AG08395 (cell line): ENCODE measurements at regions not wholly inside any gene's neighbourhood (a gene's known extent, or its start where the extent isn't known, plus 50 kb on each side); places are given as distances from the start of the nearest gene placed in this dataset.

ENCODE experiments used
- DNase-seq: peaks from one replicate; pipeline ENCODE4 v3.0.0; 2012; ENCODE audit warnings: mixed read lengths, low spot score

DNA sequence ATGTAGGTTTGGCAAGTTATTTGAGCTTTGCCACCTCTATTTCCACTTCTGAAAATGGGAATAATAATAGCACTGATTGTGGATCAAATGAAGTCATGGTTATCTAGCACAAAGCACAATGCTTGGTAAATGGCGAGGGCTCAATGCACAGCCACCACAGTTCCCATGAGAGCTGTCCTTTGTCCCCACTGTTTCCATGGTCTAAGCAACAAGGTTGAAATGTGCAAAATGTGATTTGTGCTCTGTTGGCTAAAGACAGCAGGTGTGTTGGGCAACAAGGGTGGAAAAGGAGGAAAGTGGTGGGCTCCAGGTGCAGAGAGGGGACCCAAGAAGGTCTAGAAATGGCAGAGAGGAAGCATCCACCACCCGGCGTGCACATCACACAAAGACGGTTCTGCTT is 200.5 kb downstream of the TRIM29 start:
- no peak for DNase-seq

DNA sequence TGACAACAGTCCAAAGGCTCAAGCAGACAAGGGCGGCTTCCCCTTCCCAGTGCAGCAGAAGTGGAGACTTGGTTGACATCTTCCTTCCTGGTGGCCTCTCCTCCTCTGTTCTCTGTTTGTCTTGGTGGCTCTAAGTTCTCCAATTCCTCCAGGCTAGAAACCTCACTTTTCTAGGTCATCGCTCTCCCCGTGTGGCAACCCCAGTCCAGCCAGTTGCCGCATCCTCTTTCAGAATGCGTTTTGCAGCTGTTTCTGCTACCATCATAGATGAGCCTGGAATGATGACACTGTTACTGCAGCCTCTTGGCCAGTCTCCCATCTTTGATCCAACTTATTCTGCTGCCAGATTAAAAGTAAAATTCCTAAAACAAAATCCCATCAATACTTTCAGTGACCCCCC is 201.5 kb downstream of the TRIM29 start:
- no peak for DNase-seq

DNA sequence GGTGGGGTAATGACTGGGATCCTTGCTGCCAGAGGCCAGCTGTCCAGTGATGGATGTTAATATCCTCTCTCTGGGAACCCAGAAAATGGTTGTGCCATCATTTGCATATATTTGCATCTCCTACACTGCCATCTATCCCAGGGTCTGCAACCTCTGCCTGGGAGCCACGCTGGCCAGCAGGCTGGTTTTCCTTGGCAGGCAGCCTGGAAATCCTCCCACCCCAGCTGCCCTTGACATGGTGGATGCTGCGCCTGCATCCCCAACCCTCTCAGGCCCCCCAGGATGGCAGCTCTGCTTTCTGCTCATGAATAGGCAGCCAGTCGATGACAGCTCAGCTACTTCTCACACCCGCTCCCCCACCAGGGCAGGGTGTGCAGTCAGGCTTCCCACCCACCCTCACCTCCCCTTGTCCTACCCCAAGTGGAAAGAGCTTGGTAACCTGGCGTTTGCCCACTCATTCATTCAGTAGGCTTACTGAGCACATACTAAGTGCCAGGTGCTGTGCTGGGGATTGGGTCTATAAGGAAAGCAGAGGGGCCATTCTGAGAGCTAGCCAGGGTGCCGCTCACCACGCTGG is 202.5 kb downstream of the TRIM29 start:
- DNase-seq, result no peak

DNA sequence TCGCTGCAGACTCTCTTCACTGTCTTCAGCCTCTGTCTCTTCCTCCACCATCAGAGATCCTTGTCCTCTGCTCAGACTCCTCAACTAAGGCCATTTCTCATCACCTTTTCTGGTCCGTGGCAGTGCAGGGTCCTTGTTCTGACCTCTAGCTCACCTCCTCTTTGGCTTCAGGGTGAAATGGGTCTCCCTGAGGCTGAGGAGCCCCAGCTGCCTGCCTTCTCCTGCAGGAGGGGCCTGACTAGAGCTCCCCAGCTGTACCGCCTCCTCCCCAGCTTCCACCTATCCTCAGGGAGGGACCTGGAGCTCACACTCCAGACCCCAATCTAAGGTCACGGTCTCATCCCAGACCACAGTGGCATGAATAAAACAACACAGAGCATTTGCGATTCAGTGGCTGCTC is 203.0 kb downstream of the TRIM29 start:
- no peak for DNase-seq

DNA sequence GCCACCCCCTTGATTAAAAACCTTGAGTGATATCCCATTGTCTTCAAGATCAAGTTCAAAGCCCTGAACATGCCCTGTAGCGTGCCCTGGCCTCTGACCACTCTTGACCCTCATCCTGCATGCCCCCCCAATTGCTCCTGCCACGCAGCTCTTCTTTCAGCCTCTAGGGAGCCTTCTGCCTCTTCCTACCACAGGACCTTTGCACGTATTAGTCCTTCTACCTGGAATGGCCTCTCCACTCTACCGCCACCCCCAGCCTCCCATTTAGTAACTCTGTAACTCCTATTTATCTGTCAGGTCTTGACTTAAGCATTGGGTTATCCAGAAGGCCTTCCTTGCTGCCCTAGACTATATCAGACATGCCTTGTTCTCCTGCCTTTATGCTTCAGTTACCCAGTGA is 203.6 kb downstream of the TRIM29 start:
- DNase-seq, result no peak

DNA sequence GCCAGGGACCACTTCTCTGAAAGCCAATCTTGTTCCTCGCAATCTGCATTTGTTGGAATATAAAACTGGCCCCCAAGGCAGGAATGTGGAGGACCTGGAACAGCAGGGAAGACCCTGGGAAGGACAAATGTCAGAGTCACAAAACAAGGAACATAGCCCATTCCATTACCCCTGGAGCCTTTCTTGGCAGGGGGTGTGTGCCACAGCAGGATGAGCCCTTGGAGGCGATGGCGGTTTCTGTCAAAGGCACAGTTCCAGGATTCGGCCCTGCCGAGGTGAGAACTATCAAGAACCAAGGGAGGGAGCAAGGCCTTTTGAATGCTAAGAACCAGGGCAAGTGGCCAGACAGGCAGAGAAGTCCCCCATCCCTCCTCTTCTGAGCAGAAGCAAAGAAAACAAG is 204.3 kb downstream of the TRIM29 start:
- no peak for DNase-seq

DNA sequence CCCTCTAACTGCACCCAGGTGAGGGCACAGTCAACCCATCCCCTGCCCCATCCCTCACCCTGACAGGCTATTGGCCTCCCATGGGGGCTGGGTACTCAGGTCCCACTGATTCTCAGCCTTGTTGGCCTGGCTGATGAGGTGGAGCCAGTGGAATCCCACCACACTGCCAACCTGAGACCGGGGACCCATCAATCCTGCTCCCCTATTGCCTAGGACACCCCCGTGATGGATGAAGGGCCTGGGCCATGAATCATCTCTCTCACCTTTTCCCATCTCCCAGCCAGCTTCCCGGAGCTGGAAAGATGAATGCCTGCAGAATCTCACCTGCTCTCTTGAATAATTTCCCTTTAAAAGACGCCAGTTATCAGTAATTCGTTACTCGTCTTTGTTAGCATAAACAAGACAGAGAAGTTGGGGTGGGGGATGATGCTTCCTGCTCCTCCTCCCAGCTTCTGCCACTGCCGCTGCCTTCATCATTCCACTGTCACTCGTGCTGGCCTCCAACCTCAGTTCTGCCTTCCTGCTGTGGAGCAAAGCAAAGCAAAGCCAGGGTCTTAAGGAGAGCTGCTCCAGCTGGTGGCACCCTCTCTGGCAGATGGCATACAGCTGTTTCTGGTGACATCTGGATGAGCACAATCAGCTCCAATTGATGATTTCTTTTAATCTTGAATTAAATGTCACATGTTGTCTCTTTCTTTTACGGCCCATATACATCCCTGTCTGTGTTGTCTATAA is 204.0 kb upstream of the NECTIN1 start:
- DNase-seq, result no peak

DNA sequence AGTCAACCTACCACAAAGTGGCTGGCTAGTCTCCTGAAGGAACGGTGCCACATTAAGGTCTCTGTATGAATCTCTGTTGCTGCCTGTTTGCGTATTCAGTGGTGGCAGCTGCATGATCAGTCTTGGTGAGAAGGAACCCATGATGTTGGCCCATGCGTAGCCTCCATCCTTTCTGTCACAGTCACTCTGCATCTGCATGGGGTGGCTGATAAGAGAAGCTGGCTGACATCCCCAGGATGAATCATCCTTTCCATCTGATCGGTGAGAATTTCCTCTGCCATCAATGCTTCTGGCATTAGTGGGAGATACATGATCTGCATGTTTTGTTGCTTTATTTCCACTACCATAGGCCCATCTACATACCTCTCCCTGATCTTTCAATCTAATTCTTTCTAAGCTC is 199.0 kb upstream of the NECTIN1 start:
- no peak for DNase-seq

DNA sequence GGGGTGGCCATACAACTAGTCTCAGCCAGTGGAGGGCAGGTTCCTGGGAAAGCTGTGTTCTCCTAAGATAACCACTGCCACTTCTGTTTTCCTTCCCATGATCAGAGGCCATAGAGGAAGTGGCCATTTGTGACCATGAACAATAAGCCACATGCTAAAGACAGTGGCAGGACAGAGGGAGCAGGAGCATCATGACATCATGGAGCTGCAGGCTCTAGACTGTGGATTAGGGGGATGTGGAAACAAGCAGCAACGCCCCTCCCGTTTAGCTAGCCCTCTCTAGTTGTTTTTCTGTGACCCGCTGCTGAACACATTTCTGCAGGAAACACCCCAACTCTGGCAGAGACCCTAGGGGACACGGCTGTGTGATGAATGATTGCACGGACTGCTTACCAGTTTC is 195.0 kb upstream of the NECTIN1 start:
- no peak for DNase-seq

DNA sequence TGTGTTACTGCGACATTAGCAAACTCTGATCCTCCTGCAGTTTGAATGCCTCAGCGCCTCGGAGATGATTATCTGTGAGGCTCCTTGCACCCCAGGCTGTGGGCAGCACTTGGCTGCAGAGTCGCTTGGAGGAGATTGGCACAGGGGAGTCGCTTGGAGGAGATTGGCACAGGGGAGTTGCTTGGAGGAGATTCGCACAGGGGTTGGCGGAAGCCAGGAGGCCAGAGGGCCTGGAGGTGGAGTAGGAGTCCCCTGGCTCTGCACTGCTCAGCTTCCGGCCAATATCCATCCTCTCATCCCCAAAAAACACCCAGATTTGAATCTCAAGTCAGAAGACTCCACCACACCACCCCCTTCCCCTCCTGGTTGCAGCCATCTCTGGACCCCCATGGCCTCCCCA is 192.6 kb upstream of the NECTIN1 start:
- no peak for DNase-seq

DNA sequence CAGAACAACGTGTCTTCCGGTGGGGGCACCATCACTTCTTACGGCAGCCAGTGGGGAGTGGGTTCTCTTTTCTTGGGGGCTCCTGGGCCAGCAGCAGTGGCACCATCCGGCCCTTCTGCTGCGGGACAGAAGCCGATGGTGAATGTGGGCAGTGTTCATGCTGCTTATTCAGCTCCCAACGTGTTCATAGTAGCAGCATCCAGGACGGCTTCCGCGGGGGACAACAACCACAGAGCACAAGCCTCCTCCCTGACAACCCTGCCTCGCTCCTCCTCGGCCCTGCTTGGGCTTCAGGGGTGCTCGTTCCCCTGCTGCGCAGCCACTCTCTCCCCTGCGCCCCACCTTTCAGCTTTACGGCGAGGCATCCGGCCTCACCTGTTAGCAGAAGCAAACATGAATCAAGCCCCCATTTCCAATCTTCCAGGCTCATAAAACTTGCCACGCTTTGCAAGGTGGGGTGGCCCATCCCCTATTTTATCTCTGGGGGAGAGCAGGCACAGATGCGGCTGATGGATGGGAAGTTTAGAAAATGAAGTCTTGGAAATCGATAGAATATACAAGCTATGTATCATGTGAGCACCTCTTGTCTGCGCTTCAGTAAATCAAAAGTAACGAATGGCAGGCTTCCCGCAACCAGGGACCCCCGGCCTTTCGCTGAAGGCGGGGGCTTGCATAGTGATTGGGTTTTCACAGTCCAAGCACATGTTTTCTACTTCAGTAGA is 191.8 kb upstream of the NECTIN1 start:
- DNase-seq, result no peak

DNA sequence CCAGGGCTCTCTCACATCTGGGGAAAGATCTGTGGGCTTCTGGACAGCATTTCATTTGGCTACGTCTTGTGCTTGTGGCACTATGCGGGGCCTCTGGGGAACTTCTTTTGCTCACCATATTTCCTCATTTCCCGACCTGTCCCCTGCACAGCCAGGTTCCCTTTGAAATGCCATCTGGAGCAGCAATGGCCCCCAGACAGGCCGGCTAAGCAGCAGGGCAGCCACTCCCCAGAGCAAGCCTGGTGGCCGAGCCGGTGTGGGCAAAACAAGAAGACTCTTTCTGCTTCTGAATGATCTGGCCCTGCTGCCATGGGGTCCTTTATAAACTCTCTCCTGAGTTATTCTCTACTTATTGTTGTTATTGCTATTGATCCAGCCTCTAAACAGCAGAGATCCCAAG is 190.7 kb upstream of the NECTIN1 start:
- no peak for DNase-seq

DNA sequence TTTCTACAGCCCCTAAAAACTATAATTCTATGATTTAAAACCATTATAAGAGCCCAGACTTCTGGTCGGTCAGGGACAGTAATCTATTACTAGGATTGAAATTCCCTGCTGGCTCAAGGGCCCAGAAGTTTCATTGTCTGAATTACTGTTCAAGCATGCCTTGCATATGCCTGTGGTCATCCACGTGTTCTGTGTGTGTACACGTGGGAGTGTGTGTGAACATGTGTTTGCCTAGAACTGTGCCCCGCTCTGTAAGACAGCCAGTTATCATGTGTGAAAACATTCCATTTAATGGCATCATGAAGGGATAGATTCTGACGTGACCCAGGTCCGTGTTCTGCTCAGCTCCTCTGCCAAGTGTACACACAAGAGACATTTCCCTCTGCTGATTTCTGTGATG is 189.3 kb upstream of the NECTIN1 start:
- DNase-seq, result no peak

DNA sequence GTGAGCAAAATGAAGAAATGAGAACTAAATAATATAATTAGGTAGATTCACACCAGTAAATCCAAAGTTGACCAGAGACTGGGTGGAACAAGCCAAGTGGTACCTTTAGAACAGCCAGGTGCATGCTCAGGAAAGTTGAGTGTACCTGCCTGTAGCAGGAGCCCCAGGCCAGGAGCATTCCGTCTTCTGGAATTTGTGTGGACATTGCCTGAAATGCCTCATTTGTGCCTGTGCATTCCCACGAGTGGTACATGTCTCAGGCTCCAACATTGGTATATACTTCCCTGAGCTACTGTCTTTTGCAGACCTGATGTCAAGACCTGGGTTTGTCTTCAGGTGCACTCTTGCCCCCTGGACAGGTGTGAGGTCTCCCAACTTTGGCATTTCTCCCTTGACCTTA is 187.6 kb upstream of the NECTIN1 start:
- DNase-seq, result no peak

DNA sequence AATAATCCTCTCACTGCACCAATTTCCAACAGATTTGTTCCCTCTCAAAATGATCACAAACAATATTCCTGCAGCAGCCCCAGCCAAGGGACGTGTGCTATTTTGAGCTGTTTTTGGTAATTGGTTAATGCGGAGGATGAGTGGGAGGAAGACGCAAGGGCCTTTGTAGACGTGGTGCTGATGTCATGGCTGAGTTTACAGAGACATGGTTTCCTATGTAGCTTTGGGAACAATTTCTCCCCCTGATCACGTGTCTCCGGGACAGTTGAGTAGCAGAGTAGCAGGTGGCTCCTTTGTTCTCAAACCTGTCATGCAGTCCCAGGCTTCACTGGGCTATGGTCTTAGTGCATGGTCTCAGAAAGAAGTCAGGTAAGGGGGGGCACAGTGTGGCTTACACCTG is 183.2 kb upstream of the NECTIN1 start:
- no peak for DNase-seq

DNA sequence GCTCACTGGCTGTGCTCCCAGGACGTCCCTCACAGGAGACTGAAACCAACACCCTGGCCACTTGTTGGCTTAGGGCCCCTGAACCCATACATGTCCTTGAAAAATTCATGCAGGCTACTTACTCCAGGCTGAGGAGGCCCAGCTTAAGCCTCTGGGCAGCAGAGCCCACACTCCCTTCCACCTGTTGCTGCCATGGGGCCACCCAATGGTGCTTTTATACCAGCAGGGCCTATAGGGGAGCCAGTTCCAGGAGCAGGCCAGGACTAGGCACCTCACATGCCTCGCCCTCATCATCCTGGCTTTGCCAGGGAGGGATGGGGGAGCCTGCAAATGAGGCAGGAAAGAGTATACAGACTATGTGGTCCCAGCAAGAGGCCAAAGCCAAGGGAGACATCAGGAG is 181.7 kb upstream of the NECTIN1 start:
- DNase-seq, result no peak

DNA sequence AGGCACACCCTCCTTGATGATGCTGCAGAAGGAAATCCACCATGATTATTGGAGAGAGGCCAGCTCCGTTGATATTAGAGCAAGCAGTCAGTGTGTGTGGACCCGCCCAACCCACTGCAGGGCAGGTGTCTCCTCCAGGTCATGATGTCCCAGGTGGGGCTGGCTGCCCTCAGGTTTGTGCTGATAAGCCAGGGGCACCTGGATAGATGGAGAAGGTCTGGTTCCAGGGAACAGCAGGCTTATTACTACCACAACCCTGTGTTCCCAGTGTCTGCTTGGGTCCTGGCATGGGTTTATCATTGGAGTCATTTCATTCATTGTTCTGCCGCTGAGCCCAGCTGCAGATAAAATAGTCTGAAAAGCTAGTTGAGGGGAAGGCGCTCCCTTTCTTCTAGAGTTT is 181.1 kb upstream of the NECTIN1 start:
- no peak for DNase-seq

DNA sequence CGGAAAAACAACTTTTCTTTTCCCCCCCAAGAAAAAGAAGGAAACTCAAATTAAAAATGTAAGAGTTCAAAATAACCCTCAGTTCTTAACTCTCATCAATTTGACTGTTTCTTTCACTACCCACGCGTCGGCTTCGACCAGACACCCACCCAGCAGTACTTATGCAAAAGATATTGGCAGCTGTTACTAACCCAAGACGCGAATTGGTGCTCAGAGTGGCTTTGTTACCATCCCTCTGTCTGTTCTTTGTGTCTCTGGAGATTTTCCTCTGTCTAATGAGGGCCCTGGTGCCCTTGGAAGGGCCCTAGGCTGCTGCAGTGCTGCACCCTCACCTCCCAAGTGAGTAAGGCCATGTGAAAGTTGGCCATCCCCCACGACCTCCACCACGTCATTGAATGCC is 180.5 kb upstream of the NECTIN1 start:
- DNase-seq, result no peak

DNA sequence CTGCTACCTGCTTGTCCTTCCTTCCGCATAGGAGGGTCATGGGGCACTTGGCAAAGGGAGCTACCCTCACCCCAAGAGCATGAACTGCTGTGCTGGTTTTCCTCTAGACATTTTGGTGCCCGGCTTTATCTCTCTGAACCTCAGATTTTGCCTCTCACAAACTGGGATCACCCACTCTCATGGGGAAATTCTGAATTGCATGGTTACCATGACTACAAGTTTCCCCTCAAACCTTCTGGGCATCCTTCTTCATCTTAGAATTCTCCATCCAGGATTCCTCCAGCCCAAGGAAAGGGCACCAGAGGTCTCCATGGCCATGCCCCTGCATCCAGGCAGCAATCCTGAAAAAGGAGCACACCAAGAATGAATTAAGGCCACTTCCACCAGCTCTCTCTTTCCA is 180.1 kb upstream of the NECTIN1 start:
- no peak for DNase-seq

DNA sequence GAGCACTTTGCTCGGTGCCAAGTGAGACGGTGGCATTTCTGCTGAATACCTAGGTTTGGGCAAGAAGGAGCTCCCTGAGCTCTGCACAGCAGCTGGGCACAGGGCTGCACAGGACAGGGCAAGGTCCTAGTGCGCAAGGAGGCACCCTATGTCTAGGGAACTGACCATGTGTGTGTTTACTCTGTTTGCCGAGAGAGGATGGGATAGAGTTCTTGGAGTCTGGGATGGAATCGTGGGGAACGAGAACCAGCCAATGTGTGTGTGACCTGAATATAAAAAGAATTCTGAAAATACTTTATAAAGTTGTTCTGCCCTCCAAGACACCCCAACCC is 179.5 kb upstream of the NECTIN1 start:
- DNase-seq, result no peak

DNA sequence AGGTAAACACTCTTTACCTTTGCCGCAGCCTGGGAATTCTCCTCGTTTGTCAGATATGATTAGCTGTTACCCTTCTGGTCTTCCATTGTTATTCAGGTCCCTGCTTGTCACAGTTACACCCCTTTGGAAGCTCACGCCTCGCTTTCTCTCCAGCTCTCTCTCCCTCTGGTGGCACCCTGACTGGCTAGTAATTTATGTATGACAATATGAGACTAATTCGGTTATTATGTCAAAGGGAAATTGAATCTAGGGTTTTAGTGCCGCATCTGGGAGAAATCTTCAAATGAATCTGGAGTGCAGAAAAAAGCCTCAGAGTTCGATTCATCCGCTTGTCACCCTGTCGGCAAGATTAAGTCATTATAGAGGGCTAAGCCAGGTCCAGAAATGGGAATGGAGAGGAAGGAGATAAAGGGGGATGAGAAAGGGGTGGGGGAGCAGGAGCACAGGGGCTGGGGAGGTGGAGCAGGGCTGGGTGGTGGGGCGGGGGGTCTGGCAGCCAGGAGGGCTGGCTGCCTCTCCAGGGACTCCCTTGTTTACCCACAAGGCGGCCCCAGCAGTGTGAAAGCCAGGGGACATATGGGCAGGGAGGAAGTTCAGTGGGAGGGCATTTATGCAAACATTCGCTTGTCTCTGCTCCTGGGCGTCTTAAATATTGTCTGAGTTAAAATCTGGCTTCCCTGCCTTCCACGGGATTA is 179.0 kb upstream of the NECTIN1 start:
- no peak for DNase-seq

DNA sequence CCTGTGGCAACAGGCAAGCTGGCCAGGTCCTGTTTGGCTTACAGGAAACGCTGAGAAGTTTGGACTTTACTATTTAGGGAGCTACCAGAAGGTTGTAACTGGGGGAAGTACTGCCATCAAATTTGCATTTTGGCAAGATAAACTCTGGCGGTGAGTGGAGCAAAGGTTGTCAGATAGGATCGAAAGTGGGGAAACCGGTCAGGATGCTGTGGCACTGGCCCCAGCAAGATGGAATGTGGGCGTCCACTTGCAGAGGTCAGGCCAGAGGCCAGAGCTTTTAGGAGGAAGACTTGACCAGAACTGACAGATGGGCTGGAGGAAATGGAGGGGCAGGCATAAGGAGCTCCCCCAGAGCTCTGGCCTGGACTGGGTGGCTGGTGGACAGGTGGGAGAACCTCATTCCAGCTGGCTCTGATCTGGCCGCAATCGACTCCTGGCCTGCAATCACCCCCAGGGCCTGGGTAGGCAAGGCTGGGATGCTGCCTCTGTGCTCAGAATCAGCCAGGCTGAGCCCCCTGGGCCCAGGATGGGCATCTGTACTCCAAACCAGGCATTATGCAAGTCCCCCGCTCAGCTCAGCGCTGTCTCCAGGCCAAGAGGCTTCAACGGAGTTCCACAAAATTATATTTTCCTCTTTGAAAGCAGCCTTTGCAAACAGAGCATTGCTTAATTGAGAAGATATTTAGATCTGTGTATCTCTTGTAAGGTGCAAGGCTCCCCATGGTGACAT is 178.3 kb upstream of the NECTIN1 start:
- DNase-seq, result no peak

DNA sequence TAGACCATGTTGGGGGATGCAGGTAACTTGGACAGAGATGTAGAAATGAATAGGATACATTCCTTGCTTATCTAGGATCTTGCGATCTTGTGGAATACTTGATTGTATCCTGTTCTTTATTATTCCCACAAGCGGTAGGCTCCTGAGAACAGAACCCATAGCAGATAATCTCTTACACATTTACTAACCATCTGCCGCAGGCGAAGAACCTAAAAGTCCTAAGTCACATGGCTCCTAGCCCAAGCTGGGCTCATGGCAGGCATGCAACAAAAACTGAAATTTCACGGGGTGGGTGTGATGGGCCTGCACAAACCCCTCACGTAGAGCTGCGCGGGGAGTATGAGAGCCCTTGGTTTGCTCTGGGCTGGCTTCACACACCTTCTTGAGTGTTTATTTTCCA is 177.4 kb upstream of the NECTIN1 start:
- DNase-seq, result no peak
